Small intestine (tissue), 7 donors: ENCODE measurements at regions not wholly inside any gene's neighbourhood (a gene's known extent, or its start where the extent isn't known, plus 50 kb on each side); places are given as distances from the start of the nearest gene placed in this dataset.

Source experiments
- DNase-seq, 2 donors: peaks; one replicate each; pipeline versions ENCODE4 v3.0.0 to v3.0.0-alpha.2; 2013
- FAIRE-seq: peaks from 2 replicates; lab custom pipeline; 2012; peaks lifted over from hg19 to GRCh38; lab: Jason Lieb, UNC
- H3K27ac ChIP-seq, 3 donors: one replicate each; pipeline ENCODE4 v1.5.1; 2013; ENCODE audit warnings: low read length in 2 of 3, mild to moderate bottlenecking in 2 of 3, control low read depth in 1 of 3, inconsistent platforms in 1 of 3, low read depth in 1 of 3, moderate library complexity in 1 of 3
- H3K27me3 ChIP-seq, 3 donors: one replicate each; pipeline ENCODE4 v1.6.1; 2013; ENCODE audit warnings: low read length in 3 of 3, inconsistent platforms in 1 of 3; ENCODE audit not compliant: control insufficient read depth in 3 of 3, insufficient read depth in 3 of 3
- H3K36me3 ChIP-seq, 3 donors: one replicate each; pipeline ENCODE4 v1.6.1; 2013; ENCODE audit warnings: low read length in 3 of 3, inconsistent platforms in 1 of 3, low read depth in 1 of 3, mild to moderate bottlenecking in 1 of 3, moderate library complexity in 1 of 3; ENCODE audit not compliant: control insufficient read depth in 3 of 3, insufficient read depth in 2 of 3
- H3K4me1 ChIP-seq, 3 donors: one replicate each; pipeline ENCODE4 v1.6.1; 2013; ENCODE audit warnings: low read length in 2 of 3, inconsistent platforms in 1 of 3, low read depth in 1 of 3, mild to moderate bottlenecking in 1 of 3, moderate library complexity in 1 of 3; ENCODE audit not compliant: control insufficient read depth in 3 of 3, insufficient read depth in 2 of 3
- H3K4me3 ChIP-seq, 3 donors: one replicate each; pipeline ENCODE4 v1.5.1; 2013; ENCODE audit warnings: low read length in 3 of 3, control low read depth in 1 of 3, inconsistent platforms in 1 of 3, low read depth in 1 of 3, mild to moderate bottlenecking in 1 of 3, moderate library complexity in 1 of 3
- H3K9me3 ChIP-seq, 2 donors: one replicate each; pipeline ENCODE4 v1.6.1; 2013; ENCODE audit warnings: low read depth in 1 of 2, low read length in 1 of 2; ENCODE audit not compliant: control insufficient read depth in 2 of 2, insufficient read depth in 1 of 2
- WGBS, 3 donors: extraction: QIAGEN DNeasy Blood & Tissue Kit; methylation state at CpG; one replicate each; pipeline ENCODE4 v1.1.7; 2013; 5-methylcytosine and 5-hydroxymethylcytosine counted together
- donor health status: healthy with polysubstance abuse.
- donor health status: control.
- donor health status: control.
- donor health status: Bipolar disorder and iron deficiency.
- donor health status: healthy.

DNA sequence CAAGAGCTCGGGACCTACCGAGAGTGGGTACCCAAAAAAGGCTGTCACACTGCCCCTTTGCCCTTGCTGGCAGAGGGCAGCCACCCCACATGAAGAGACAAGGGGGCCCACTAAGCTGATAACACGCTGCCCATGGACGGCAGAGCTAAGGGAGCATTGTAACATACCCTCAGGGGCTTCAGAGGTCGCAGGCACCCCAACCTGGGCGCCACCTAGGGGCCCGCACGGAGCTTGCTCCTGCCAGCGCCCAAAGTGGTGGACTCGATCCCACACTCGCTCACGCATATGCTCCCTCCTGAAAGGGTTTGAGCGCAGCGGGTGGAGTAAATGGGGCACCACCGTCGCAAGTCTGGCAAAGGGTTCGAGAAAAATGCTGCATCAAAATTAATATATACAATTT, 975.4 kb downstream of the ZPLD1 start:
- no peak for DNase-seq
- Histone ChIP-seq H3K27ac (no peak overlapping the region), H3K4me1 (no peaks in the 10 kb centered on the region), H3K36me3 (no peaks in the 10 kb centered on the region), H3K9me3 (no peaks in the 10 kb centered on the region), H3K27me3 (no peaks in the 10 kb centered on the region), H3K4me3 (no peak overlapping the region)
- no peak for FAIRE-seq
- WGBS, 3 donors = 61 to 73% (median 68%) methylated on average over 17 of the region's 17 CpGs

DNA sequence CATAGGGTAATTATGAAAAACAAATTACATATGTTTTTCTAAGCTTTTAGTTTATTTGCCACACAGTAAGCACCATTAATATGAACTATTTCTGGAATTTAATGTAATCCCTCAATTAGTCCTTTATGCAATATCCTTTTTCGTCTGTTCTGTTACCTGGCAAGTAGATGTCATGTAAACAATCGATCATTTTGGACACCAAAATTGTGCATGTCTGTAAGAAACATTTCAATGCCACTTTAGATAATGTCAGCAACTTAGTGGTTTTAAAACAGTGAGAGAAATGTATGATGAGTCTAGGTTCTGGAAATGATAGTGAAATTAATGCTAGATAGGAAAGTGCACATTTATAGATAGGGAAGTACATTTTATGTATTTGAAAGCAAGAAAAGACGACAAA, 986.6 kb downstream of the ZPLD1 start:
- WGBS, 3 donors = 82 to 84% (median 82%) methylated on average over 3 of the region's 3 CpGs
- Histone ChIP-seq H3K36me3 (no peaks in the 10 kb centered on the region), H3K9me3 (no peaks in the 10 kb centered on the region), H3K27me3 (no peaks in the 10 kb centered on the region), H3K27ac (no peak overlapping the region), H3K4me3 (no peak overlapping the region), H3K4me1 (no peaks in the 10 kb centered on the region)
- DNase-seq (no peak), FAIRE-seq (no peak)

DNA sequence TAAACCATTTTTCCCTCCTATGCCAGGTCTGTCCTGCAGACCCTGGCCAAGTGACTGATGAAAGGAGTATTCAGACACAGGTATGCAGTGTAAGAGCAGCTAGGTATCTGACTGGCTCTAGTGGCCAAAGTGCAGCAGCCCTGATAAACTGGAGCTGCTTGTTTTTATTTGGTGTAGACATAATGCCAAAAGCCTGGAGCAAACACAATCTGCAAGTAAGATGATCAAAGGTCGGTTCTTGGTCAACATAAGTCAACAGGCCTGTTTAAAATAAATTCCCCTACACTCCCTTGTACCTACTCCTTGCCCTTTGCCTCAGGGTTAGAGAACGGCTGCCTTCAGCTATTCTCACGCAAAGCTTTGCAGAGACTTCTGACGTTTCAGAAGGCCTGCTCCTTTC, 1003.1 kb downstream of the ZPLD1 start:
- no peaks in the 10 kb centered on the region for H3K36me3 ChIP-seq
- H3K27ac ChIP-seq = no peak overlapping the region
- no peaks in the 10 kb centered on the region for H3K4me1 ChIP-seq
- DNase-seq = no peak
- WGBS, 3 donors = 48 to 69% (median 49%) methylated on average over 4 of the region's 4 CpGs
- H3K27me3 ChIP-seq = no peaks in the 10 kb centered on the region
- peaks cover 0 to 10% of the 10 kb centered on the region in 2 donors for H3K9me3 ChIP-seq
- no peak for FAIRE-seq
- no peak overlapping the region for H3K4me3 ChIP-seq

DNA sequence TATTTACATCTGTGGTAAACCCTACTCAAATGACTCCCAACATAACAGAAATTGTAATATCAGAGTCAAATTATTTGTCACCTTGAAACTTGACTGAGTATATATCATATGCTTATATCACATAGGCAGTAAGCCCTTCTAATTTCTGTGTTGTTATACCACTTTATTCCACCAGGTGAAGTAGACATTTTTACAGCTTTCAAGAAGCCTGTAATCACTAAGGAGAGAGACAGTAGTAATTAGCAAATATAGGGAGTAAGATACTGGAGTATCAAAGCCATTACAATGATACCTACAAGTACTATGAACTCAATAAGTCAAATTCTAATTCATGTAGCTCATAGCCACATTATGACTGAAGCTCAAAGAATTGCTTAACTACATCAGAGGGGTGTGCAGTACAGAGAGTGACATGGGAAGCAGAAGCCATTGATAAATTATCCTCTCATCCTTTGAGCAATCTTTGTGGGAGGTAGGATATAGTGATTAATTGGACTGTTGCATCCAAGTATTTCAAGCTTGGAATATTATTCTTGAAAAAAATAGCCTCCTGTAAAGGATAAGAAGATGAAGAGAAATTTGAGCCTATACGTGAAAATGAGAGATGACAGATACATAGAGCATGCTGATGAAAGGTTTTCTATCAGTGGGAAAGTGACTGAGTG, 1005.9 kb downstream of the ZPLD1 start:
- no peaks in the 10 kb centered on the region for H3K36me3 ChIP-seq
- DNase-seq = peak; percentile 1 to 2
- H3K27ac ChIP-seq = no peak overlapping the region
- H3K4me3 ChIP-seq = no peak overlapping the region
- H3K27me3 ChIP-seq = no peaks in the 10 kb centered on the region
- H3K9me3 ChIP-seq = peaks cover 0 to 10% of the 10 kb centered on the region in 2 donors
- WGBS, 3 donors = 52 to 72% (median 67%) methylated on average over 1 of the region's 1 CpG
- H3K4me1 ChIP-seq = no peaks in the 10 kb centered on the region
- FAIRE-seq = no peak

DNA sequence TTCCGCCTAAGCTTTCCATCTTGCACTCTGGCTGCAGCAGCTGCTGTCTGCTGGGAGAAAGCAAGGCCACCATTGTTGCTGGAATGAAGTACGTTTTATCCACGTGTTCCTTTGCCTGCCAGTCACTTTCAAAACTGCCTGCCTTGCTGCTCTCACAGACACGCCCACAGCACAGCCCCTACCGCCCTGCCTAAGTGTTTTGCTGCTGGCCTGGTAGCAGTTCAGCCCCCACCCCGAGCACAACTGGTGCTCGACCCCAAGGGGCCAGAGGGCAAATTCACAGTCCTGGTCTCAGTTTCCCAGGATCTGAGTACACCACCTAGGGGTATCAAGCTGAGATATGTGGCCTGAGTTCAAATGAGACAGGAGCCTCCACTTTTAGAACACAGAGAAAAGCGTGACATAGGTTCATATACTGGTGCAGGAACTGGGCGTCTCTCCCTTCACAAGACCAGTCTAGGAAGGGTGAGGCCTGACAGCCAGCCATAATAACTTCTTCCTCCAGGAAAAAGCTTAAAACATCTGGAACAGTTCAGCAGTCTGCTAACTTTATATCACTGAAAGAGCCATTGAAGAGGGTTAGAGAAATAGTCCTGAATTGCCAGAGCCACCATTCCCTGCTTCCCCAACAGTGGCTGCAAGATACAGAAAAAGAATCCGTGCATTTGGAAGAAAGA, 1012.3 kb downstream of the ZPLD1 start:
- Histone ChIP-seq H3K27ac (no peak overlapping the region), H3K27me3 (no peaks in the 10 kb centered on the region), H3K36me3 (no peaks in the 10 kb centered on the region), H3K4me3 (no peak overlapping the region), H3K4me1 (no peaks in the 10 kb centered on the region), H3K9me3 (peaks cover 0 to 7% of the 10 kb centered on the region in 2 donors)
- FAIRE-seq = no peak
- WGBS, 3 donors = 63 to 72% (median 68%) methylated on average over 10 of the region's 10 CpGs
- DNase-seq = no peak

DNA sequence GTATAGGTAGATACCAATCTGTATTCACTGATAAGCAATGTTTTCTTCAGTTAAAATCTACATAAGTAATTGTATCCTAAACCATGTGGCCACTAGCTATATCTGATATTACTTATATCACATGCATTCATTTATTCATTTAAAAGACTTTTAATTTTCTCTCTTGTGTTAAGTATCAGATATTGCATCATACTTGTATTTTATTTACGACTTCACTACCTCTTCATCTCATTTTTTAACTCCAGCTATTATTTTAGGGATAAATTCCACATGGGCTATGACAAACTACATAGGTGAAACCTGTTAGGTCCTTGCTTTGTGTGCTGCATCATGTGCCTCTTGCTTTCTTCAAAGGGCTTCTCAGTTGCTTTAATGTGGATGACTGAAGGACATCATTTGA, 1018.3 kb downstream of the ZPLD1 start:
- no peaks in the 10 kb centered on the region for H3K36me3 ChIP-seq
- FAIRE-seq (no peak), DNase-seq (no peak)
- H3K27me3 ChIP-seq = no peaks in the 10 kb centered on the region
- WGBS, 3 donors = 42 to 60% (median 57%) methylated on average over 1 of the region's 1 CpG
- no peak overlapping the region for H3K4me3 ChIP-seq
- peaks cover 0 to 3% of the 10 kb centered on the region in 2 donors for H3K9me3 ChIP-seq
- H3K27ac ChIP-seq = no peak overlapping the region
- H3K4me1 ChIP-seq = no peaks in the 10 kb centered on the region

DNA sequence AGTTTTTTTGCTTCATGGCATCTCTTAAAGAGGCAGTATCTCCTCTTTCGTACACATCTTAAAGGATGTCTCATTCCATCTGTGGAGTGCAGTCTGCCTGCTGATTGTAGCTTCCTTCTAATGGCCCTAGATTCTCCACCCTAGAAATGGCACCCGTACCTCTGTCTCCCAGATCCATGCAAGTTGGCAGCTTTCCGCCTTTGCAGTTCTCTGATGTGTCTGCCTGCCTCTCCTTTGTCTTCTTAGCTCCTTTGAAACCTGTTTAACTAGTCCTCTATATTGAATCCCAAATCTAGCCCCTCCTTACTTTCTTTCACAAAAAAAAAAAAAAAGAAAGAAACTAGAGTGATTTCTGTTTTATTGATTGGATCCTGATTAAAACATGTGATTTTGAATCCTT, 1025.0 kb downstream of the ZPLD1 start:
- FAIRE-seq (no peak), DNase-seq (no peak)
- WGBS, 3 donors = 75 to 90% (median 82%) methylated on average over 3 of the region's 3 CpGs
- Histone ChIP-seq H3K27ac (no peak overlapping the region), H3K4me3 (no peak overlapping the region), H3K9me3 (no peaks in the 10 kb centered on the region), H3K27me3 (no peaks in the 10 kb centered on the region), H3K36me3 (no peaks in the 10 kb centered on the region), H3K4me1 (no peaks in the 10 kb centered on the region)

DNA sequence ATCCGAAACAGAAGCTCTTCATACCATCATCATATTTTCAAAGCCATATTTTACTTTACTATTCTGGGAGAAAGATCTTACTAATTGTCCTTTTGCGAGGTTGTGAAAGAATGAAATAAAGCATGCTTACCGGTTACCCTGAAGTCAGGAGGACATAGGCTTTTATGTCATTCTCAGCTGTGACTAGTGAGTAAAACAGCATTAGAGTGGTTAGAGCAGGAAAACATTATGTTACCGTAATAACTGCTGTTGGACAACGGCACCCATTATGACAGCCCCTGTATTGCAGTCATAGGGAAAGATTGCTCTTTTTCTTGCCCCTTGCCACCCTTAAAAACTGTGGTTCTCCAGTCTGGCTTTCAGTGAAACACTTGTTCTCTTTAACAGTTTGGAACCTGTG, 1035.7 kb downstream of the ZPLD1 start:
- no peak overlapping the region for H3K27ac ChIP-seq
- FAIRE-seq (no peak), DNase-seq (no peak)

More for the DNA sequence above, 1035.7 kb downstream of the ZPLD1 start:
- Histone ChIP-seq H3K4me1 (no peaks in the 10 kb centered on the region), H3K27me3 (no peaks in the 10 kb centered on the region), H3K9me3 (no peaks in the 10 kb centered on the region), H3K36me3 (no peaks in the 10 kb centered on the region), H3K4me3 (no peak overlapping the region)
- WGBS, 3 donors = 80 to 92% (median 88%) methylated on average over 5 of the region's 5 CpGs
